Stomach (tissue), 8 donors: ENCODE measurements at regions not wholly inside any gene's neighbourhood (a gene's known extent, or its start where the extent isn't known, plus 50 kb on each side); places are given as distances from the start of the nearest gene placed in this dataset.

ENCODE experiments used
- DNase-seq, 2 donors: peaks; one replicate each; pipeline versions ENCODE4 v3.0.0 to v3.0.0-alpha.2; 2013 to 2019
- H3K27ac ChIP-seq, 5 donors: fragments of 200-600 bp in 4 of 5; sonication (generic) in 4 of 5; one replicate each; pipeline ENCODE4 v1.5.1; 2013 to 2019; ENCODE audit warnings: mild to moderate bottlenecking in 1 of 5, moderate library complexity in 1 of 5
- H3K27me3 ChIP-seq, 3 donors: fragments of 200-600 bp; sonication (generic); one replicate each; pipeline ENCODE4 v1.5.1; 2017 to 2019; ENCODE audit warnings: mixed run types in 1 of 3
- H3K36me3 ChIP-seq, 4 donors: fragments of 200-600 bp; sonication (generic); 1 replicate in 3 of 4; 2 replicates in 1 of 4; pipeline ENCODE4 v1.5.1; 2016 to 2019
- H3K4me1 ChIP-seq, 4 donors: fragments of 200-600 bp; sonication (generic); one replicate each; pipeline ENCODE4 v1.5.1; 2016 to 2019
- H3K4me3 ChIP-seq, 4 donors: fragments of 200-600 bp; sonication (generic) in 3 of 4; one replicate each; pipeline ENCODE4 v1.5.1; 2016 to 2019; ENCODE audit warnings: mild to moderate bottlenecking in 1 of 4
- H3K9me3 ChIP-seq, 4 donors: fragments of 200-600 bp; sonication (generic); one replicate each; pipeline ENCODE4 v1.5.1; 2016 to 2019
- EP300 ChIP-seq: sonication (generic); formaldehyde crosslinking; IDR thresholded peaks from one replicate; pipeline ENCODE4 v1.6.1; 2017; ENCODE audit warnings: antibody characterized with exemption
- POLR2A ChIP-seq, 4 donors: fragments of 450-650 bp; IDR thresholded peaks; one replicate each; pipeline ENCODE4 v1.6.1; 2016; ENCODE audit warnings: antibody characterized with exemption in 4 of 4, control low read depth in 2 of 4, mild to moderate bottlenecking in 1 of 4, moderate library complexity in 1 of 4
- POLR2AphosphoS5 ChIP-seq, 3 donors: sonication (generic); formaldehyde crosslinking; IDR thresholded peaks; one replicate each; pipeline ENCODE4 v1.6.1; 2016; ENCODE audit warnings: antibody characterized with exemption in 3 of 3
- WGBS, 5 donors: extraction: QIAGEN DNeasy Blood & Tissue Kit in 3 of 5; methylation state at CpG; one replicate each; pipeline versions ENCODE4 v1.1.5 to v1.1.7; 2013 to 2018; 5-methylcytosine and 5-hydroxymethylcytosine counted together
- intact Hi-C: fragments of 100-400 bp; cut with DNase I; formaldehyde crosslinking; loops from one replicate; pipeline ENCODE4 v1.15.1; 2023; ENCODE audit warnings: low total_unique reads
- TF ChIP-seq, protein P1 (sequence below), 7 experiments: fragments of 450-650 bp in 4 of 7; fragments of 200-600 bp in 3 of 7; sonication (generic) in 3 of 7; IDR thresholded peaks; one replicate each; pipeline ENCODE4 v1.5.1; 2016 to 2019; ENCODE audit warnings: antibody characterized with exemption in 7 of 7, control low read depth in 2 of 7, mild to moderate bottlenecking in 1 of 7
- donor health status: healthy with polysubstance abuse.
- donor health status: Bipolar disorder and iron deficiency.
- donor health status: healthy.

DNA sequence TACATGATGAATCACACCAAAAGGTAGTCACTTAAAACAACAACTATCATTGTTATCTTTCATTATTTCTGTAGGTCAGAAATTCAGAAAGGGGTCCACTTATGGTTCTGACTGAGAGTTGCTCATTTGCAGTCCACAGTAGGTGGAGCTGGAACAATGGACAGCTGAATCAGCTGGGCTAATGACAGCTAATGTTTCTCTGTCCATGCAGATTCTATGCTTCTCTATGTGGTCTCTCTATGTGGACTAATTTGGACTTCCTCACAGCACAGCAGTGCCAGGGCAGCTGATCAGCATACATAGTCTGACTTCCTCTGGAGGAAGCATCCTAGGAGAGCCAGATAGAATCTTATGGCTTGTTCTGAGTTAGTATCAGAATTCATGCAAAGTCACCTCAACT is 131.7 kb upstream of the INTU start:
- TF ChIP-seq POLR2A (IDR thresholded peaks at IDR 0.05) (no peak), POLR2AphosphoS5 (IDR thresholded peaks at IDR 0.05) (no peak), EP300 (no peak)
- TF ChIP-seq, protein P1, sequence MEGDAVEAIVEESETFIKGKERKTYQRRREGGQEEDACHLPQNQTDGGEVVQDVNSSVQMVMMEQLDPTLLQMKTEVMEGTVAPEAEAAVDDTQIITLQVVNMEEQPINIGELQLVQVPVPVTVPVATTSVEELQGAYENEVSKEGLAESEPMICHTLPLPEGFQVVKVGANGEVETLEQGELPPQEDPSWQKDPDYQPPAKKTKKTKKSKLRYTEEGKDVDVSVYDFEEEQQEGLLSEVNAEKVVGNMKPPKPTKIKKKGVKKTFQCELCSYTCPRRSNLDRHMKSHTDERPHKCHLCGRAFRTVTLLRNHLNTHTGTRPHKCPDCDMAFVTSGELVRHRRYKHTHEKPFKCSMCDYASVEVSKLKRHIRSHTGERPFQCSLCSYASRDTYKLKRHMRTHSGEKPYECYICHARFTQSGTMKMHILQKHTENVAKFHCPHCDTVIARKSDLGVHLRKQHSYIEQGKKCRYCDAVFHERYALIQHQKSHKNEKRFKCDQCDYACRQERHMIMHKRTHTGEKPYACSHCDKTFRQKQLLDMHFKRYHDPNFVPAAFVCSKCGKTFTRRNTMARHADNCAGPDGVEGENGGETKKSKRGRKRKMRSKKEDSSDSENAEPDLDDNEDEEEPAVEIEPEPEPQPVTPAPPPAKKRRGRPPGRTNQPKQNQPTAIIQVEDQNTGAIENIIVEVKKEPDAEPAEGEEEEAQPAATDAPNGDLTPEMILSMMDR (IDR thresholded peaks at IDR 0.05) = no peak

DNA sequence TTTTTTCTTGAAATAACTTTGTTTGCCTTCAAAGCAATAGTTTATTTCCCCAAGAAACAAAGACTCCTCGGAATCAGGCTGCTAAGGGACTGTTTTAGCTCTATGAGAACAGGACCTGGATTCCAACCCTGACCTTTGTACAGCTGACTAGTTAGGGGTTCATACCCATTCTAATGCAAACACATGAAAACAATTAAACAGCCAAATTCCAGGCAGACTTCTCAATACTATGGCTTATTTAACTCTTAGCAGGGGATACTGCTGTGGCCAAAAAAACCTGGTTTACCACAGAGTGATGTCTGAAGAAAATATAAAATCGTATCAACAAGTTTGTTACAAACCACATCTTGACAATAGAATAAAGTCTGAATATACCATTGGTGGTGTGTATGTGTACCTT is 129.6 kb upstream of the INTU start:
- H3K36me3 ChIP-seq = no peaks in the 10 kb centered on the region
- no peak overlapping the region for H3K4me3 ChIP-seq
- H3K9me3 ChIP-seq = no peaks in the 10 kb centered on the region
- DNase-seq = no peak
- peaks cover 0 to 11% (median 9%) of the 10 kb centered on the region in 4 donors for H3K4me1 ChIP-seq
- H3K27ac ChIP-seq = no peak overlapping the region
- intact Hi-C loops = no loop called here
- 47 to 63% (median 54%) methylated on average over 2 of the region's 2 CpGs for WGBS, 5 donors
- no peaks in the 10 kb centered on the region for H3K27me3 ChIP-seq
- no peak for TF ChIP-seq POLR2A (IDR thresholded peaks at IDR 0.05)
- TF ChIP-seq EP300 = no peak
- TF ChIP-seq POLR2AphosphoS5 (IDR thresholded peaks at IDR 0.05) = no peak
- TF ChIP-seq, protein P1 (IDR thresholded peaks at IDR 0.05) = no peak

More for the DNA sequence above, 131.7 kb upstream of the INTU start:
- no peak overlapping the region for H3K27ac ChIP-seq
- peaks cover 0 to 11% (median 9%) of the 10 kb centered on the region in 4 donors for H3K4me1 ChIP-seq
- no peak overlapping the region for H3K4me3 ChIP-seq
- peak in 1 of 2 donors; percentile 24 for DNase-seq
- intact Hi-C loops = no loop called here
- H3K36me3 ChIP-seq = no peaks in the 10 kb centered on the region
- H3K27me3 ChIP-seq = no peaks in the 10 kb centered on the region
- no peaks in the 10 kb centered on the region for H3K9me3 ChIP-seq

DNA sequence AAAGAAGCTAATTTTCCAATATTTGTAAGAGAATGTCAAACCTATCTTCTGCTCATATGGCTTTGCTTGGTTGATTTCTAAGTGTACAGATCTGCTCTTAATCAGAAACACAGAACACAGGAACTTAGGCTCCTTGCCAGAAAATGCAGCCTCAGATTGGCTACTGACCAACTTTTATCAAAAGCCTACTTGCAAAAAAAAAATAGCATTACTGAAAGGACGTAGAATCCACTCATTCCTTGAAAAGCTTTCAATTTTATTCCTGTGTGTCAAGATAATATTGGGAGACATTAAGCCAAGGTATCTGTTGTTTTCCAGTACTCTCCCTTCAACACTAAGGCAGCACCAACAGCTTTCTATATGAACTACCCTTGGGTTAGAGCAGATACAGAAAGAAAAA is 127.6 kb upstream of the INTU start:
- Histone ChIP-seq H3K9me3 (no peaks in the 10 kb centered on the region), H3K27ac (no peak overlapping the region)
- WGBS, 5 donors = 1 to 7% (median 5%) methylated on average over 1 of the region's 1 CpG

DNA sequence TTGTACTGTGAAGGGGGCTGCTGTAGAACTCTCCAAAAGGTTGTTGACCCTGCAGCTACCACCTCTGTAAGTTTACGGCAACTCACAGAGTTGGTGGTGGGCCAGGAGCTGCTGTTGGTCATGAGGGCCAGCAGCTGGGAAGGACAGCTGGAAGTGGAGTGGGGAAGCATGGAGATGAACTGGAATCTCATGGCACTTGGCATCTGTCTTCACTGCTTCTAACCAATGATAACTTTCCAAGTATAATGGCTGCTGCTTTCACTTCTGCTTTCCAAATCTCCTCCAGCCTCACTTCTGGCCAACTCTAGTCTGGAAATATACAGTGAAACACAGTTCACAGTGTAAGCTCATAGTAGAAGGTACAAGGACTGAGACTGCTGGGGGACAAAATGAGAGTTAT is 126.5 kb upstream of the INTU start:
- H3K36me3 ChIP-seq = no peaks in the 10 kb centered on the region
- peak in 1 of 2 donors; percentile 7 for DNase-seq
- peaks cover 0 to 11% (median 9%) of the 10 kb centered on the region in 4 donors for H3K4me1 ChIP-seq
- TF ChIP-seq, protein P1 (IDR thresholded peaks at IDR 0.05) = no peak
- no peak for TF ChIP-seq POLR2A (IDR thresholded peaks at IDR 0.05)
- whole genome bisulfite sequencing, 5 donors = 64 to 83% (median 77%) methylated on average over 1 of the region's 1 CpG
- H3K27ac ChIP-seq = no peak overlapping the region
- intact Hi-C loops = no loop called here
- no peaks in the 10 kb centered on the region for H3K9me3 ChIP-seq
- no peaks in the 10 kb centered on the region for H3K27me3 ChIP-seq
- no peak overlapping the region for H3K4me3 ChIP-seq

More for the DNA sequence above, 127.6 kb upstream of the INTU start:
- intact Hi-C loops = no loop called here
- DNase-seq = peak; percentile 61 to 76
- no peaks in the 10 kb centered on the region for H3K36me3 ChIP-seq
- H3K4me3 ChIP-seq = no peak overlapping the region
- no peaks in the 10 kb centered on the region for H3K27me3 ChIP-seq
- no peak for TF ChIP-seq POLR2A (IDR thresholded peaks at IDR 0.05)
- no peak for TF ChIP-seq EP300
- TF ChIP-seq, protein P1 (IDR thresholded peaks at IDR 0.05) = no peak
- TF ChIP-seq POLR2AphosphoS5 (IDR thresholded peaks at IDR 0.05) = no peak
- H3K4me1 ChIP-seq = peaks cover 0 to 11% (median 9%) of the 10 kb centered on the region in 4 donors
